ENCODE measurements at regions not wholly inside any gene's neighbourhood (a gene's known extent, or its start where the extent isn't known, plus 50 kb on each side); places are given as distances from the start of the nearest gene placed in this dataset.

DNA sequence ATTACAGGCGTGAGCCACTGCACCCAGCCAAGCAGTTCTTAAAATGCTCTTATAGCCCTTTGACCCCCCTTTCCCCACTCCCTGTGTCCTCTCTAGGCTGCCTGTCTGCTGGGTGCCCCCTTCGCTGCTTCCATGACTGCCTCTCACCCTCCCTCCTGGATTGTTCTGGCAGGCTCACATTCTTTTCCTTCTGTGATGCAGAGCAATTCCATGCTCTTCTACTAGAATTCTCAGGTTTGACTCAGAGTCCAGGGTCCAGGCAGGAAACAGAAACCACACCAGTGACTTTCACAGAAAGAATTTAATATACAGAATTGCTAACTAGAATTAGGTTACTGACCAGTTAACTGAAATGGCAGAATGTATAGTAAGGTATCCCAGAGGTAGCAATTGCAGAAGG is 244.8 kb downstream of the BAMBI start:
- no peak for TF ChIP-seq EZH2phosphoT487 (IDR thresholded peaks at IDR 0.05; ENCODE audit: borderline replicate concordance)
- TF ChIP-seq, protein P1, sequence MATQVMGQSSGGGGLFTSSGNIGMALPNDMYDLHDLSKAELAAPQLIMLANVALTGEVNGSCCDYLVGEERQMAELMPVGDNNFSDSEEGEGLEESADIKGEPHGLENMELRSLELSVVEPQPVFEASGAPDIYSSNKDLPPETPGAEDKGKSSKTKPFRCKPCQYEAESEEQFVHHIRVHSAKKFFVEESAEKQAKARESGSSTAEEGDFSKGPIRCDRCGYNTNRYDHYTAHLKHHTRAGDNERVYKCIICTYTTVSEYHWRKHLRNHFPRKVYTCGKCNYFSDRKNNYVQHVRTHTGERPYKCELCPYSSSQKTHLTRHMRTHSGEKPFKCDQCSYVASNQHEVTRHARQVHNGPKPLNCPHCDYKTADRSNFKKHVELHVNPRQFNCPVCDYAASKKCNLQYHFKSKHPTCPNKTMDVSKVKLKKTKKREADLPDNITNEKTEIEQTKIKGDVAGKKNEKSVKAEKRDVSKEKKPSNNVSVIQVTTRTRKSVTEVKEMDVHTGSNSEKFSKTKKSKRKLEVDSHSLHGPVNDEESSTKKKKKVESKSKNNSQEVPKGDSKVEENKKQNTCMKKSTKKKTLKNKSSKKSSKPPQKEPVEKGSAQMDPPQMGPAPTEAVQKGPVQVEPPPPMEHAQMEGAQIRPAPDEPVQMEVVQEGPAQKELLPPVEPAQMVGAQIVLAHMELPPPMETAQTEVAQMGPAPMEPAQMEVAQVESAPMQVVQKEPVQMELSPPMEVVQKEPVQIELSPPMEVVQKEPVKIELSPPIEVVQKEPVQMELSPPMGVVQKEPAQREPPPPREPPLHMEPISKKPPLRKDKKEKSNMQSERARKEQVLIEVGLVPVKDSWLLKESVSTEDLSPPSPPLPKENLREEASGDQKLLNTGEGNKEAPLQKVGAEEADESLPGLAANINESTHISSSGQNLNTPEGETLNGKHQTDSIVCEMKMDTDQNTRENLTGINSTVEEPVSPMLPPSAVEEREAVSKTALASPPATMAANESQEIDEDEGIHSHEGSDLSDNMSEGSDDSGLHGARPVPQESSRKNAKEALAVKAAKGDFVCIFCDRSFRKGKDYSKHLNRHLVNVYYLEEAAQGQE (IDR thresholded peaks at IDR 0.05; ENCODE audit: low read depth), result no peak
- TF ChIP-seq, protein P2, sequence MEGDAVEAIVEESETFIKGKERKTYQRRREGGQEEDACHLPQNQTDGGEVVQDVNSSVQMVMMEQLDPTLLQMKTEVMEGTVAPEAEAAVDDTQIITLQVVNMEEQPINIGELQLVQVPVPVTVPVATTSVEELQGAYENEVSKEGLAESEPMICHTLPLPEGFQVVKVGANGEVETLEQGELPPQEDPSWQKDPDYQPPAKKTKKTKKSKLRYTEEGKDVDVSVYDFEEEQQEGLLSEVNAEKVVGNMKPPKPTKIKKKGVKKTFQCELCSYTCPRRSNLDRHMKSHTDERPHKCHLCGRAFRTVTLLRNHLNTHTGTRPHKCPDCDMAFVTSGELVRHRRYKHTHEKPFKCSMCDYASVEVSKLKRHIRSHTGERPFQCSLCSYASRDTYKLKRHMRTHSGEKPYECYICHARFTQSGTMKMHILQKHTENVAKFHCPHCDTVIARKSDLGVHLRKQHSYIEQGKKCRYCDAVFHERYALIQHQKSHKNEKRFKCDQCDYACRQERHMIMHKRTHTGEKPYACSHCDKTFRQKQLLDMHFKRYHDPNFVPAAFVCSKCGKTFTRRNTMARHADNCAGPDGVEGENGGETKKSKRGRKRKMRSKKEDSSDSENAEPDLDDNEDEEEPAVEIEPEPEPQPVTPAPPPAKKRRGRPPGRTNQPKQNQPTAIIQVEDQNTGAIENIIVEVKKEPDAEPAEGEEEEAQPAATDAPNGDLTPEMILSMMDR (IDR thresholded peaks at IDR 0.05 in 2 of 3, conservative IDR thresholded peaks at IDR 0.05 in 1 of 3; ENCODE audit: borderline replicate concordance in 1 of 3, insufficient read depth in 1 of 3, low read depth in 2 of 3, low read length in 2 of 3), result no peak
- no peak for TF ChIP-seq JUND (IDR thresholded peaks at IDR 0.05)
- no peak for TF ChIP-seq POLR2A (IDR thresholded peaks at IDR 0.05; ENCODE audit: borderline replicate concordance, extremely low read depth, insufficient read depth, insufficient read length)
- no peak for TF ChIP-seq POLR2AphosphoS5 (IDR thresholded peaks at IDR 0.05; ENCODE audit: low read depth, low read length)

All from HCT116 (cell line).